ENCODE measurements at regions not wholly inside any gene's neighbourhood (a gene's known extent, or its start where the extent isn't known, plus 50 kb on each side); places are given as distances from the start of the nearest gene placed in this dataset.

DNA sequence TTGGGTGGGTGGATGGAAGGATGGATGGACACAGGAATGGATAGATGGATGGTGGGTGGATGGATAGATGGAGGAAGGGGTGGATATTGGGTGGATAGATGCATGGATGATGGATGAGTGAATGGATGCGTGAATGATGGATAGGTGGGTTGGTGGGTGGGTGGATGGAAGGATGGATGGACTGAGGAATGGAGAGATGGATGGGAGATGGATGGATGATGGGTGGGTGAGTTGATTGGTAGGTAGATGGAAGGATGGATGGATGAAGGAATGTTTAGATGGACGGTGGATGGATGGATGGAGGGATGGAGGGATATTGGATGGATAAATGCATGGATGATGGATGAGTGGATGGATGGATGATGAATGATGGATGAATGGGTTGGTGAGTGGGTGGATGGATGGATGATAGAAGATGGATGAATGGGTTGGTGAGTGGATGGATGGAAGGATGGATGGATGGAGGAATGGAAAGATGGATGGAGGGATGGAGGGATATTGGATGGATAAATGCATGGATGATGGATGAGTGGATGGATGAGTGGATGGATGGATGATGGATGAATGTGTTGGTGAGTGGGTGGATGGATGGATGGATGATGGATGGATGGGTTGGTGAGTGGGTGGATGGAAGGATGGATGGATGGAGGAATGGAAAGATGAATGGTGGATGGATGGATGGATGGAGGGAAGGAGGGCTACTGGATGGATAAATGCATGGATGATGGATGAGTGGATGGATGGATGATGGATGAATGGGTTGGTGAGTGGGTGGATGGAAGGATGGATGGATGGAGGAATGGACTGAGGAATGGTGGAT is 50.4 kb upstream of the GRPEL1 start:
- WGBS, 2 experiments (ENCODE audit: extremely low coverage in 2 of 2, insufficient read length in 1 of 2) = 65 to 100% methylated on average over 2 of the region's 2 CpGs
- H3K4me1 ChIP-seq (ENCODE audit: control insufficient read depth, insufficient read depth, low read length) = no peaks in the 10 kb centered on the region
- no peaks in the 10 kb centered on the region for H3K36me3 ChIP-seq (ENCODE audit: control insufficient read depth, insufficient read depth, low read length)
- TF ChIP-seq SMC3 (IDR thresholded peaks at IDR 0.05; ENCODE audit: low read depth, low read length) (no peak), MXI1 (IDR thresholded peaks at IDR 0.05; ENCODE audit: borderline replicate concordance, low read depth, low read length) (no peak), CHD1 (IDR thresholded peaks at IDR 0.05; ENCODE audit: low read depth, low read length) (no peak), MAFK (IDR thresholded peaks at IDR 0.05; ENCODE audit: low read depth, low read length) (no peak), CEBPB (IDR thresholded peaks at IDR 0.05; ENCODE audit: low read depth, low read length) (no peak)
- TF ChIP-seq, protein P1, sequence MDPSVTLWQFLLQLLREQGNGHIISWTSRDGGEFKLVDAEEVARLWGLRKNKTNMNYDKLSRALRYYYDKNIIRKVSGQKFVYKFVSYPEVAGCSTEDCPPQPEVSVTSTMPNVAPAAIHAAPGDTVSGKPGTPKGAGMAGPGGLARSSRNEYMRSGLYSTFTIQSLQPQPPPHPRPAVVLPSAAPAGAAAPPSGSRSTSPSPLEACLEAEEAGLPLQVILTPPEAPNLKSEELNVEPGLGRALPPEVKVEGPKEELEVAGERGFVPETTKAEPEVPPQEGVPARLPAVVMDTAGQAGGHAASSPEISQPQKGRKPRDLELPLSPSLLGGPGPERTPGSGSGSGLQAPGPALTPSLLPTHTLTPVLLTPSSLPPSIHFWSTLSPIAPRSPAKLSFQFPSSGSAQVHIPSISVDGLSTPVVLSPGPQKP (IDR thresholded peaks at IDR 0.05; ENCODE audit: borderline replicate concordance, low read depth, low read length) = no peak
- dilution Hi-C loops (cut with HindIII; ENCODE audit: low sequenced_read_pairs, unreplicated experiment) (no loop called here), in situ Hi-C loops (cut with MboI; ENCODE audit: low sequenced_read_pairs) (no loop called here), intact Hi-C loops (cut with micrococcal nuclease) (no loop called here)
- no peaks in the 10 kb centered on the region for H3K9me1 ChIP-seq (ENCODE audit: insufficient read depth, low read length)
- ChIA-PET CTCF (no interaction called here), POLR2A (ENCODE audit: unreplicated experiment) (no interaction called here)
- H2BK15ac ChIP-seq (ENCODE audit: low read depth, low read length) = no peak overlapping the region
- H3K27me3 ChIP-seq (ENCODE audit: control insufficient read depth, insufficient read depth, low read length) = peaks cover 38% of the 10 kb centered on the region
- H2BK20ac ChIP-seq (ENCODE audit: low read depth, low read length) = no peak overlapping the region
- H3K9me3 ChIP-seq (ENCODE audit: control insufficient read depth, insufficient read depth, low read length) = peaks cover 3% of the 10 kb centered on the region; the same call in 1 of the 2 replicates
- H3K9ac ChIP-seq (ENCODE audit: low read depth, low read length) = no peak overlapping the region
- H3K4me2 ChIP-seq (ENCODE audit: low read depth, low read length) = no peak overlapping the region
- no peak overlapping the region for H3K14ac ChIP-seq (replicated peaks; ENCODE audit: low read depth, low read length)
- H4K91ac ChIP-seq (ENCODE audit: insufficient read depth, low read depth, low read length) = no peak overlapping the region
- H4K5ac ChIP-seq (ENCODE audit: low read depth, low read length) = no peak overlapping the region
- H2AK9ac ChIP-seq (replicated peaks; ENCODE audit: low read depth, low read length, poor library complexity) = no peak overlapping the region
- H2AK5ac ChIP-seq (ENCODE audit: low read depth, low read length) = no peak overlapping the region
- no peaks in the 10 kb centered on the region for H3K79me1 ChIP-seq (ENCODE audit: low read depth in 1 of 2, low read length in 2 of 2)
- peak overlapping the region; percentile 19 for H2BK5ac ChIP-seq (ENCODE audit: low read depth, low read length, poor library complexity, severe bottlenecking)
- H2AFZ ChIP-seq (replicated peaks; ENCODE audit: low read length, poor library complexity) = no peak overlapping the region
- no peak for ATAC-seq (ENCODE audit: low read depth)
- DNase-seq = no peak
- H4K8ac ChIP-seq (ENCODE audit: low read depth in 2 of 2, low read length in 2 of 2) = no peak overlapping the region
- H4K20me1 ChIP-seq (ENCODE audit: insufficient read depth, low read length) = no peaks in the 10 kb centered on the region
- H3K27ac ChIP-seq (ENCODE audit: insufficient read depth, low read length) = no peak overlapping the region
- H3K4me3 ChIP-seq (ENCODE audit: insufficient read depth, low read depth, low read length) = no peak overlapping the region
- no TSS peak for BruUV-seq (replicated peaks)
- H3K23ac ChIP-seq (ENCODE audit: low read depth, low read length) = no peak overlapping the region
- no peak overlapping the region for H3K4ac ChIP-seq (ENCODE audit: low read depth, low read length)
- no peak overlapping the region for H3K18ac ChIP-seq (ENCODE audit: low read depth, low read length)
- H3K56ac ChIP-seq (ENCODE audit: extremely low read depth, insufficient read depth, low read length) = no peak overlapping the region
- H2BK120ac ChIP-seq (ENCODE audit: low read depth, low read length) = no peak overlapping the region

Data from IMR-90 (cell line).